Sciatic nerve (tissue), 2 donors: ENCODE measurements at regions not wholly inside any gene's neighbourhood (a gene's known extent, or its start where the extent isn't known, plus 50 kb on each side); places are given as distances from the start of the nearest gene placed in this dataset.

ENCODE experiments used
- ATAC-seq: fragments of 200-7000 bp; cut with Tn5 transposase; one replicate; pipeline ENCODE4 v1.9.1; 2020; ENCODE audit warnings: mild to moderate bottlenecking, moderate library complexity
- DNase-seq: peaks from one replicate; pipeline ENCODE4 v3.0.0-alpha.2; 2020; ENCODE audit warnings: low spot score
- intact Hi-C: fragments of 100-400 bp; cut with DNase I; formaldehyde crosslinking; loops from one replicate; pipeline ENCODE4 v1.14.2; 2022
- donor health status: DM: no; HTN: no; CAD: no.
- donor health status: DM: no; HTN: no; CAD: no.

DNA sequence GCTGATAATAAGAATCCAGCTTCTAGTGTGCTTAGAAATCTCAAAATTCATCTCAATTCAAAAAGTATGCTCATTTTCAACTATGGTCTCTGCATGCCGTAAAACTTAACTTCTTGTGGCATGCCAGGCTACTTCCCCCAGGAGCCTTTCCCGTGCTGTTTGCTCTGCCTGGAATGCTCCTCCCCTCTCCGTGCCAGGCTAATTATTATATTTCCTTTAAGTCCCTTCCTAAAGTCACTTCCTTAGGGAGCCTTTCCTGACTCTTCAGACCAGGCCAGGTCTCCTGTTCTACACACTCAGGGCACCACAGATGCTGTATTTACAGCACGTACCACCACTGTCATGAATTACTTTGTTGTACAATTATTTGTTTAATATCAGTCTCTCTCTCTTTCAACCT lies 67.1 kb upstream of the PPP2R5A start:
- ATAC-seq (no peak), DNase-seq (no peak)
- intact Hi-C loops, result no loop called here

- DNase-seq (no peak), ATAC-seq (peak; percentile 69)
- intact Hi-C loops, result no loop called here
Observed at GRCh38 chr1:212218911-212219310, 66.3 kb upstream of the PPP2R5A start.

GRCh38 chr1:212219679-212220463 lies 65.3 kb upstream of the PPP2R5A start:
- DNase-seq, result no peak
- intact Hi-C loops, result no loop called here
- ATAC-seq, result no peak

DNA sequence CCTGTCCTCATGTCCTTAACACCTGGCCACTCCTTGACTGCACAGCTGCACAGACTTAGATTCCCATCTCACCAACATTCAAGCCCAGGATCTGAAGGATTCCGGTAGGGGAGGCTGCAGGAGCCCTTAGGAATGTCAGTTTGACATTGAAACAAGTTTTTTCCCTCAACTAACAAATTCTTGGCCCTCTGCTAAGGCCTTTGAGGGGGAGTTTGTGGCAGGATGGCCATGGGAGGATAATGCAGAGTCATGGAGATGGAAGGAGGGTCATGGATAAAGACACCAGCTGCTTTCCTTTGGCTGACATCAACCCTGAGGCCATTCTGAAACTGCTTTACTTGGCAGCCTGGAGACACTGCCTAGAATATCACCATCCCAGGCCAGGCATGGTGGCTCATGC lies 63.4 kb upstream of the PPP2R5A start:
- ATAC-seq, result no peak
- intact Hi-C loops, result no loop called here

GRCh38 chr1:212224102-212224501 lies 61.1 kb upstream of the PPP2R5A start:
- intact Hi-C loops, result no loop called here
- no peak for DNase-seq

More for the DNA sequence above, 63.4 kb upstream of the PPP2R5A start:
- no peak for DNase-seq

GRCh38 chr1:212225416-212225815 lies 59.8 kb upstream of the PPP2R5A start:
- ATAC-seq, result peak; percentile 59
- DNase-seq, result no peak
- intact Hi-C loops, result no loop called here

More at GRCh38 chr1:212224102-212224501, 61.1 kb upstream of the PPP2R5A start:
- ATAC-seq, result no peak

DNA sequence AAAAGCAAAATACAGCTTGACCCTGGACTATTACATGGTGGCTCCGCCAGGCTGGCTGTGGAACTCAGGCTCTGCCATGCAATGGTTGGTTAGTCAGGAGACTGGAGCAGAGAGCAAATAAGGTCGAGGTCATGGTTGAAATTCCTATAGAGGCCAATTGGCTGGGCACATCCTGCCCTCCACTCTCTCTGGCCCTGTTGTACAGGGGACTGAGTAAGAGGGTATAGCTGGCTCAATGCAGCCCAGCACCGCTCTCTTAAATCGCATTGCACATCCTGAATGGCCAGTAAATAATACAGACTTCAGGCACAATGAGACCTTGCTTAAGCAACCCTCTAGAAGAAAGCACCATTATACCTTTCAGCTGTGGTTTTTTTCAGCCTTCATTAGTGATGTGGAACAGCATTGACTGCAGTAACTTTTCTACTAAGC lies 59.3 kb upstream of the PPP2R5A start:
- intact Hi-C loops, result no loop called here
- DNase-seq, result no peak
- peak; percentile 15 for ATAC-seq

GRCh38 chr1:212226467-212226866 lies 58.7 kb upstream of the PPP2R5A start:
- DNase-seq, result no peak
- ATAC-seq, result no peak

DNA sequence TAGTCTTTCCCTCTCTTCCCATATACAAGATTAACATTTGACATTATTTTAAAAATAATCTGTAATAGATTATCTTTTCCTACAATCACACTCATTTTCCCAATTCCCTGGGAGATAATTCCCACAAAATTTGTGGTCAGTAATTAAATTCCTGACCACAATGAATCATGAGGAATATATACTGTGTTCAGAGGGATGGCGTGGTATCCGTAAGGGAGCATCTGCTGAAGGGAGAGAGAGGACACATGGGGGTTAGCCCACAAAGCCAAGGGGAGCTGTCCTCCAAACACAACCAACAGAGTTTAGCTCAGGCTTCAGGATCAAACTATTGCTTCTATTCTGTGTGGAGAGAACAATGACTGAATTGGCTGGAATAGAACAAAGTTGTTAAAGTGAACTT lies 57.1 kb upstream of the PPP2R5A start:
- ATAC-seq (no peak), DNase-seq (no peak)
- intact Hi-C loops, result no loop called here

More at GRCh38 chr1:212226467-212226866, 58.7 kb upstream of the PPP2R5A start:
- intact Hi-C loops, result no loop called here

DNA sequence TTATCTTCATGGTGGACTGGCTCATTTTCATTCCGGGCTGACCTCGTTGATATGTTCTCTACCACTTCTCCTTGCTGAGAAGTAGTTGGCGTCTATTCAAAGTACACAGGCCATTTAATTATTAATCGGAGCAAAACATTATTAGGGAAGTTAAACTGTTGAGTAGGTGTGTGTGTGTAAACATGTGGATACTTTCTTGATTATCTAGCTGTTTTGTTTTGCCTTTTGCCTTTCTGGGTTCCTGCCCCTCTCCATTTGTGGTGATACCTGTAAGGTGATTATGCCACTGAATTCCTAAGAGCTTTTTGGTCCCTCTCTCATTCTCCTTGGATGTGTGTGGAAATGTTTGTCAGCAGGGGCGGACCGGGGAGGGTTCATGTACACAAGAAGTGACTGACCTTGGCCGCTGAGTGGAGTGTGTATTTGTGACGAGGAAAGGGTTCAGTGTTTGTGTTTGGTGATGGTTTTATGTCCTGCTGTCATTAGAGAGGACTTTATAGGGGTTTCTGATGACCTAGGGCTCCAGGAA lies 56.6 kb upstream of the PPP2R5A start:
- DNase-seq (no peak), ATAC-seq (no peak)
- intact Hi-C loops, result no loop called here

GRCh38 chr1:212229654-212230053 lies 55.6 kb upstream of the PPP2R5A start:
- intact Hi-C loops, result no loop called here
- ATAC-seq (no peak), DNase-seq (no peak)

DNA sequence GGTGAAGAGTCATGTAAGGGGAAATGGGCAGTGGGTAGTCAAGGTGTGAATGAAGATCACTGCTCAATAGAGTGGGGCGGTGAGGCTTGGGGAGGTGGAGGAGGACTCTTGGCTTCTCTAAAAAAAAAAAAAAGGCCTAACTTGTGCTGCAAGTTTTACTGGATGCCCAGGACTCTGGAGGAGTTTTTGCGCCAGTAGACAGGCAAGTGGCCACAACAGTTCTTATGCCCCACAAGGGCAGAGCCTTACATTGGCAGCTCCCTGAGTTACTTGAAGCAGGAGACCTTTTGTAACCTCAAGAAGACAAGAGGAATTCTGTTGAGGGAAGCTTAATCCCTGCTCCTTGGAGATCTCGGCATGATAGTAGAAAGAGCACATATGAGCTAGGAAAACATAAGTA lies 54.9 kb upstream of the PPP2R5A start:
- DNase-seq (no peak), ATAC-seq (no peak)
- intact Hi-C loops, result no loop called here

DNA sequence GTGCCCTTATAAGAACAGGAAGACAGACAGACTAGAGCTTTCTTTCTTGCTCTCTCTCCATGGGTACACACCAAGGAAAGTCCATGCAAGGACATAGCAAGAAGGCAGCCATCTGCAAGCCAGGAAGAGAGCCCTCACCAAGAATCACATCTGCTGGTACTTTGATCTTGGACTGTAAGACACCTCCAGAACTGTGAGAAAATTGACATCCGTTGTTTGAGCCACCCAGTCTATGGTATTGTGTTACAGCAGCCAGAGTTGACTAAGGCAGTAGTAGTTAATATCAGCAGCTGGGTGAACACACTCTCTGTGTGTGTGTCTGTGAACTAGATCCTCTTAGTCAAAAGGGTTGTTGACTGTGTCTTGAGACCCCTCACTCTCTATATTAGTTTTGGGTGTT lies 53.8 kb upstream of the PPP2R5A start:
- DNase-seq (no peak), ATAC-seq (no peak)
- intact Hi-C loops, result no loop called here

DNA sequence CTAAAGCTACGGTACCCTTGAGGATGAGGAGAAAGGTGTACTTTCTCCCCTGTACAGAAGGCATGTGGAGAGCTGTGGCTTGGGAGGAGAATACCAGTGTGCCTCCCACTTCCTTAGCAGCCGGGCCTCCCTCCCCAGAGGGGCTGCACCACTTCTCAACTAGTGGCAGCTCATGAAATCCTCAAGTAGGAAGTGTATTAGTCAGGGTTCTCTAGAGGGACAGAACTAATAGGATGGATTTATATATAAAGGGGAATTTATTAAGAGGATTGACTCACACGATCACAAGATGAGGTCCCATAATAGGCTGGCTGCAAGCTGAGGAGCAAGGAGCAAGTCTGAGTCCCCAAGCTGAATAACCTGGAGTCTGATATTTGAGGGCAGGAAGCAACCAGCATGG lies 53.1 kb upstream of the PPP2R5A start:
- intact Hi-C loops, result no loop called here
- DNase-seq (no peak), ATAC-seq (no peak)

DNA sequence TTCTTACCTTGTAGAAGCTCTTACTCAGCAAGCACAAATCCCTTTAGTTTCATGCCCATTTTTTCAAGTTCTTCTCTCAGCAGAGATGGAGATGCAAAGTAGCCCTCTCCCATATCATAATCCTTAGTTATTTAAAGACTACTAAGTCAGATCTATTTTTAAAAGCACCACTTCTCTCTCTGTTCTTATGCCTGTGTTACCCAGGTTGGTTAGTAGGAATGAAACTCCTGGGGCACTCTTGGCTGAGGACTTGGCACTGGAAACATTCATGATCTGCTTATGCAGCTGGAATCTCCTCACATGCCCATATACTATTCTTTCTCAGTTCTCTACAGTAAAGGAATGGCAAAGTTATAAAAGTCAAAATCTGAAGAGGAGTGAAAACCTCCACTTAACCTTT lies 51.9 kb upstream of the PPP2R5A start:
- intact Hi-C loops, result no loop called here
- no peak for DNase-seq
- ATAC-seq, result no peak

DNA sequence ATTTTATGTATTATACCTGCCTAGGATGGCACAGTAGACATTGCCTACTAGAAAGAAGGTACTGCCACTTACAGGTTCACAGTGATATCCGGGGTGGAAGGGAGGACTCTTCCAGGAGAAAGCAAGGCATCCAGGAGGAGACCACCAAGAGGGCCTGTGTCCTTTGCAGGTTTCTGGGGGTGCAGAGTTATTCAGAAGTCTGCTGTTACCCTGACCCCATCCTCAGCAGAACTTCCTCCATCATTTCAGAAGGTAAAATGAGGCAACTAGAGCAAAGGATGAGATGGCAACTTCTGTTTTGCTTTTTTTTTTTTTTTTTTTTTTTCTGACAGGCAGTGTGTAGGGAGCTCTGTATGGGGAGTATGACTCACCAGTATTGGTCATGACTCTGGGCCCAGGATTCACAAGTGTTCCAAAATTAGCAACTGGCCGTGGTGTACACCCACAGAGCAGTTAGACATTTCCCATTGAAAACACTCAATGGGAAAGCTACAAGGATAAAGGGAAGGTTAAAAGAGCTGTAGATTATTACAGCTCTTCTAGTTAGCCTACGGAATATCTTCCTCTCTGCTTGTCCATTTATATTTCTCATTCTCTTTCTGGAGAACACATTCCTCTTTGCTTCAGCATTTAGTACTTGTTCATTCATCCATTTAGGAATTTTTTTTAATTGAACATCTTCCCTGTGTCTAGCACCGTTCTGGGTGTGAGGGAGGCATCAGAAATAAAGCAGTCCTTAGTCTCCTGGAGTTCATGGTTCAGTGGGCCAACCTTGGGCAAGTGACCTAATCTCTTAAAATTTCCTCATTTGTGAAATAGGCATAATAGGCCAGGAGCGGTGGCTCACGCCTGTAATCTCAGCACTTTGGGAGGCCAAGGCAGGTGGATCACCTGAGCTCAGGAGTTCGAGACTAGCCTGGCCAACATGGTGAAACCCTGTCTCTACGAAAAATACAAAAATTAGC lies 50.5 kb upstream of the PPP2R5A start:
- ATAC-seq (peak; percentile 93), DNase-seq (no peak)
- intact Hi-C loops, result no loop called here
